Liver (tissue), 8 donors: ENCODE measurements at regions not wholly inside any gene's neighbourhood (a gene's known extent, or its start where the extent isn't known, plus 50 kb on each side); places are given as distances from the start of the nearest gene placed in this dataset.

Source experiments
- DNase-seq: peaks from one replicate; pipeline ENCODE4 v3.0.0-alpha.2; 2017; ENCODE audit warnings: low spot score
- H3K27ac ChIP-seq, 2 donors: one replicate each; pipeline ENCODE4 v1.7.0; 2013; ENCODE audit warnings: inconsistent platforms in 2 of 2, low read length in 2 of 2, control low read depth in 1 of 2, low read depth in 1 of 2, mild to moderate bottlenecking in 1 of 2
- H3K27me3 ChIP-seq, 4 donors: one replicate each; pipeline versions ENCODE4 v1.6.1 to v1.7.0; 2013; ENCODE audit warnings: low read length in 3 of 4, inconsistent platforms in 1 of 4, mild to moderate bottlenecking in 1 of 4, moderate library complexity in 1 of 4; ENCODE audit not compliant: control insufficient read depth in 4 of 4, insufficient read depth in 4 of 4
- H3K36me3 ChIP-seq, 4 donors: one replicate each; pipeline versions ENCODE4 v1.6.1 to v1.7.0; 2013; ENCODE audit warnings: low read length in 3 of 4, mild to moderate bottlenecking in 3 of 4, low read depth in 1 of 4, moderate library complexity in 1 of 4; ENCODE audit not compliant: control insufficient read depth in 4 of 4, insufficient read depth in 3 of 4
- H3K4me1 ChIP-seq, 4 donors: one replicate each; pipeline versions ENCODE4 v1.6.1 to v1.7.0; 2013; ENCODE audit warnings: low read length in 3 of 4, mild to moderate bottlenecking in 3 of 4, moderate library complexity in 1 of 4; ENCODE audit not compliant: control insufficient read depth in 4 of 4, insufficient read depth in 4 of 4
- H3K4me3 ChIP-seq, 3 donors: one replicate each; pipeline versions ENCODE4 v1.6.1 to v1.7.0; 2013; ENCODE audit warnings: low read length in 3 of 3, control low read depth in 1 of 3, low read depth in 1 of 3, mild to moderate bottlenecking in 1 of 3
- H3K9ac ChIP-seq, 2 donors: one replicate each; pipeline ENCODE4 v1.7.0; 2013; ENCODE audit warnings: low read length in 2 of 2, mild to moderate bottlenecking in 2 of 2, moderate library complexity in 2 of 2, control low read depth in 1 of 2, low read depth in 1 of 2
- H3K9me3 ChIP-seq, 4 donors: one replicate each; pipeline versions ENCODE4 v1.6.1 to v1.7.0; 2013; ENCODE audit warnings: low read length in 3 of 4; ENCODE audit not compliant: control insufficient read depth in 4 of 4
- EGR1 ChIP-seq, 2 donors: IDR thresholded peaks; 2 replicates each; pipeline ENCODE4 v1.6.1; 2016 to 2018; ENCODE audit warnings: antibody characterized with exemption in 2 of 2, low read depth in 2 of 2
- FOXA1 ChIP-seq: IDR thresholded peaks from 2 replicates; pipeline ENCODE4 v1.6.1; 2016; ENCODE audit warnings: antibody characterized with exemption
- FOXA2 ChIP-seq: IDR thresholded peaks from 2 replicates; pipeline ENCODE4 v1.6.1; 2016; ENCODE audit warnings: antibody characterized with exemption
- HNF4A ChIP-seq, 2 donors: conservative IDR thresholded peaks; 2 replicates each; pipeline ENCODE4 v1.6.1; 2016; ENCODE audit warnings: antibody characterized with exemption in 2 of 2, mild to moderate bottlenecking in 2 of 2
- JUND ChIP-seq, 2 donors: IDR thresholded peaks; 2 replicates each; pipeline ENCODE4 v1.6.1; 2016; ENCODE audit warnings: antibody characterized with exemption in 2 of 2
- NR2F2 ChIP-seq: IDR thresholded peaks from 2 replicates; pipeline ENCODE4 v1.6.1; 2016; ENCODE audit warnings: antibody characterized with exemption
- RAD21 ChIP-seq, 2 donors: IDR thresholded peaks; 2 replicates each; pipeline ENCODE4 v1.6.1; 2016; ENCODE audit warnings: antibody characterized with exemption in 2 of 2, mild to moderate bottlenecking in 2 of 2
- RXRA ChIP-seq, 2 donors: IDR thresholded peaks; 2 replicates each; pipeline ENCODE4 v1.6.1; 2017 to 2018; ENCODE audit warnings: antibody characterized with exemption in 2 of 2, mild to moderate bottlenecking in 1 of 2
- WGBS: extraction: QIAGEN DNeasy Blood & Tissue Kit; methylation state at CpG from one replicate; pipeline ENCODE4 v1.1.7; 2013; 5-methylcytosine and 5-hydroxymethylcytosine counted together
- TF ChIP-seq, protein P1 (sequence below): IDR thresholded peaks from 2 replicates; pipeline ENCODE4 v1.6.1; 2016; ENCODE audit warnings: antibody characterized with exemption
- TF ChIP-seq, protein P2 (sequence below): fragments of 150-350 bp; IDR thresholded peaks from 2 replicates; pipeline ENCODE4 v1.5.1; 2017; ENCODE audit warnings: improper control_type of control experiment, low read depth, low read length; ENCODE audit not compliant: missing input control
- TF ChIP-seq, protein P3 (sequence below): IDR thresholded peaks from 2 replicates; pipeline ENCODE4 v1.6.1; 2016; ENCODE audit warnings: antibody characterized with exemption
- TF ChIP-seq, protein P4 (sequence below): IDR thresholded peaks from 2 replicates; pipeline ENCODE4 v1.6.1; 2016; ENCODE audit warnings: antibody characterized with exemption
- TF ChIP-seq, protein P5 (sequence below): IDR thresholded peaks from 2 replicates; pipeline ENCODE4 v1.6.1; 2016; ENCODE audit warnings: antibody characterized with exemption, mild to moderate bottlenecking
- donor health status: healthy.
- donor health status: healthy.
- donor health status: healthy.
- donor health status: healthy.
- donor health status: healthy.

- TF ChIP-seq JUND (IDR thresholded peaks at IDR 0.05): no peak
- TF ChIP-seq, protein P1, sequence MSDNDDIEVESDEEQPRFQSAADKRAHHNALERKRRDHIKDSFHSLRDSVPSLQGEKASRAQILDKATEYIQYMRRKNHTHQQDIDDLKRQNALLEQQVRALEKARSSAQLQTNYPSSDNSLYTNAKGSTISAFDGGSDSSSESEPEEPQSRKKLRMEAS: no peak
- TF ChIP-seq, protein P2, sequence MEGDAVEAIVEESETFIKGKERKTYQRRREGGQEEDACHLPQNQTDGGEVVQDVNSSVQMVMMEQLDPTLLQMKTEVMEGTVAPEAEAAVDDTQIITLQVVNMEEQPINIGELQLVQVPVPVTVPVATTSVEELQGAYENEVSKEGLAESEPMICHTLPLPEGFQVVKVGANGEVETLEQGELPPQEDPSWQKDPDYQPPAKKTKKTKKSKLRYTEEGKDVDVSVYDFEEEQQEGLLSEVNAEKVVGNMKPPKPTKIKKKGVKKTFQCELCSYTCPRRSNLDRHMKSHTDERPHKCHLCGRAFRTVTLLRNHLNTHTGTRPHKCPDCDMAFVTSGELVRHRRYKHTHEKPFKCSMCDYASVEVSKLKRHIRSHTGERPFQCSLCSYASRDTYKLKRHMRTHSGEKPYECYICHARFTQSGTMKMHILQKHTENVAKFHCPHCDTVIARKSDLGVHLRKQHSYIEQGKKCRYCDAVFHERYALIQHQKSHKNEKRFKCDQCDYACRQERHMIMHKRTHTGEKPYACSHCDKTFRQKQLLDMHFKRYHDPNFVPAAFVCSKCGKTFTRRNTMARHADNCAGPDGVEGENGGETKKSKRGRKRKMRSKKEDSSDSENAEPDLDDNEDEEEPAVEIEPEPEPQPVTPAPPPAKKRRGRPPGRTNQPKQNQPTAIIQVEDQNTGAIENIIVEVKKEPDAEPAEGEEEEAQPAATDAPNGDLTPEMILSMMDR: no peak
Observed at GRCh38 chr3:31369637-31370379, 162.9 kb upstream of the STT3B start (continued).

DNA sequence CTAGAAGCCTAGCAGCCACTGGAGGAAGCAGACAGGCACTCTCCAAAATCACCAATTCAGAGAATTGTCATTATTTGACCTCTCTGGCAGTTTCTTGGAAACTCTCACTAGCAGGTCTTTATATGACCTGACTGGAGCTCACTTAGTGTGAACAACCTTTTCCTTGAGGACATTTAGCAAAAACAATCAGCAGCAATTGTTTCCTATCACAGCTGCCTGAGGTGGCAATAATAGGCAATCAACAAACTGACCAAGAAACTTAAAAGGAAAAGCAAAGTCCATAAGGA lies 162.4 kb upstream of the STT3B start:
- H3K9me3 ChIP-seq: no peaks in the 10 kb centered on the region

DNA sequence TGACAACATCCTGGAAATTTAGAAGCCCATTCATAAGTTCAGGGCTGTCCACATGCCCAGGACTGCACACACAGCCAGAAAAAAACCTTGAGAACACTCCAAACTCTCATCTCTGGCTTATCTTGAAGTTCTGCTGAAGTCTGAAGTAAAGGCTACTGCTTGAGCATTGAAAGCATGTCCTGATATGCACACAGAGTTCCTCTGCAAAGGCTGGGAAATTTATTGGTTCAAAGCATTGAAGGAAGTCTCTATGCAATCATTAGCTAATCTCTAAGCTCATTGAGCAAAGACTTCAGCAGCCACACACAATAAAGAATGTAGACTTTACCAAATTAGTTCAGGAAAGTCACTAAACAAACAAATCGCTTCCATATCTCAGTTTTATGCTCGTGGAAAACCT lies 162.0 kb upstream of the STT3B start:
- DNase-seq: no peak
- H3K27ac ChIP-seq: no peak overlapping the region
- 67% methylated on average over 2 of the region's 2 CpGs for WGBS
- TF ChIP-seq HNF4A (conservative IDR thresholded peaks at IDR 0.05) (no peak), FOXA1 (no peak), RXRA (IDR thresholded peaks at IDR 0.05) (no peak), NR2F2 (no peak), EGR1 (IDR thresholded peaks at IDR 0.05; ENCODE audit: low read depth in 2 of 2) (no peak)
- TF ChIP-seq, protein P1: no peak
- TF ChIP-seq, protein P2: no peak
- TF ChIP-seq, protein P3, sequence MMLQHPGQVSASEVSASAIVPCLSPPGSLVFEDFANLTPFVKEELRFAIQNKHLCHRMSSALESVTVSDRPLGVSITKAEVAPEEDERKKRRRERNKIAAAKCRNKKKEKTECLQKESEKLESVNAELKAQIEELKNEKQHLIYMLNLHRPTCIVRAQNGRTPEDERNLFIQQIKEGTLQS: no peak

More for the DNA sequence above, 162.4 kb upstream of the STT3B start:
- Histone ChIP-seq H3K27ac (no peak overlapping the region), H3K27me3 (no peaks in the 10 kb centered on the region), H3K4me1 (peaks cover 0 to 2% (median 0%) of the 10 kb centered on the region in 4 donors), H3K9ac (no peak overlapping the region), H3K36me3 (no peaks in the 10 kb centered on the region), H3K4me3 (no peak overlapping the region)
- DNase-seq: no peak
- TF ChIP-seq, protein P4, sequence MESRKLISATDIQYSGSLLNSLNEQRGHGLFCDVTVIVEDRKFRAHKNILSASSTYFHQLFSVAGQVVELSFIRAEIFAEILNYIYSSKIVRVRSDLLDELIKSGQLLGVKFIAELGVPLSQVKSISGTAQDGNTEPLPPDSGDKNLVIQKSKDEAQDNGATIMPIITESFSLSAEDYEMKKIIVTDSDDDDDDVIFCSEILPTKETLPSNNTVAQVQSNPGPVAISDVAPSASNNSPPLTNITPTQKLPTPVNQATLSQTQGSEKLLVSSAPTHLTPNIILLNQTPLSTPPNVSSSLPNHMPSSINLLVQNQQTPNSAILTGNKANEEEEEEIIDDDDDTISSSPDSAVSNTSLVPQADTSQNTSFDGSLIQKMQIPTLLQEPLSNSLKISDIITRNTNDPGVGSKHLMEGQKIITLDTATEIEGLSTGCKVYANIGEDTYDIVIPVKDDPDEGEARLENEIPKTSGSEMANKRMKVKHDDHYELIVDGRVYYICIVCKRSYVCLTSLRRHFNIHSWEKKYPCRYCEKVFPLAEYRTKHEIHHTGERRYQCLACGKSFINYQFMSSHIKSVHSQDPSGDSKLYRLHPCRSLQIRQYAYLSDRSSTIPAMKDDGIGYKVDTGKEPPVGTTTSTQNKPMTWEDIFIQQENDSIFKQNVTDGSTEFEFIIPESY: no peak
- TF ChIP-seq FOXA2: no peak
- no peak for TF ChIP-seq EGR1 (IDR thresholded peaks at IDR 0.05; ENCODE audit: low read depth in 2 of 2)
- TF ChIP-seq, protein P5, sequence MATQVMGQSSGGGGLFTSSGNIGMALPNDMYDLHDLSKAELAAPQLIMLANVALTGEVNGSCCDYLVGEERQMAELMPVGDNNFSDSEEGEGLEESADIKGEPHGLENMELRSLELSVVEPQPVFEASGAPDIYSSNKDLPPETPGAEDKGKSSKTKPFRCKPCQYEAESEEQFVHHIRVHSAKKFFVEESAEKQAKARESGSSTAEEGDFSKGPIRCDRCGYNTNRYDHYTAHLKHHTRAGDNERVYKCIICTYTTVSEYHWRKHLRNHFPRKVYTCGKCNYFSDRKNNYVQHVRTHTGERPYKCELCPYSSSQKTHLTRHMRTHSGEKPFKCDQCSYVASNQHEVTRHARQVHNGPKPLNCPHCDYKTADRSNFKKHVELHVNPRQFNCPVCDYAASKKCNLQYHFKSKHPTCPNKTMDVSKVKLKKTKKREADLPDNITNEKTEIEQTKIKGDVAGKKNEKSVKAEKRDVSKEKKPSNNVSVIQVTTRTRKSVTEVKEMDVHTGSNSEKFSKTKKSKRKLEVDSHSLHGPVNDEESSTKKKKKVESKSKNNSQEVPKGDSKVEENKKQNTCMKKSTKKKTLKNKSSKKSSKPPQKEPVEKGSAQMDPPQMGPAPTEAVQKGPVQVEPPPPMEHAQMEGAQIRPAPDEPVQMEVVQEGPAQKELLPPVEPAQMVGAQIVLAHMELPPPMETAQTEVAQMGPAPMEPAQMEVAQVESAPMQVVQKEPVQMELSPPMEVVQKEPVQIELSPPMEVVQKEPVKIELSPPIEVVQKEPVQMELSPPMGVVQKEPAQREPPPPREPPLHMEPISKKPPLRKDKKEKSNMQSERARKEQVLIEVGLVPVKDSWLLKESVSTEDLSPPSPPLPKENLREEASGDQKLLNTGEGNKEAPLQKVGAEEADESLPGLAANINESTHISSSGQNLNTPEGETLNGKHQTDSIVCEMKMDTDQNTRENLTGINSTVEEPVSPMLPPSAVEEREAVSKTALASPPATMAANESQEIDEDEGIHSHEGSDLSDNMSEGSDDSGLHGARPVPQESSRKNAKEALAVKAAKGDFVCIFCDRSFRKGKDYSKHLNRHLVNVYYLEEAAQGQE: no peak
- TF ChIP-seq RAD21 (IDR thresholded peaks at IDR 0.05): no peak
- TF ChIP-seq NR2F2: no peak

More for the DNA sequence above, 162.0 kb upstream of the STT3B start:
- Histone ChIP-seq H3K36me3 (no peaks in the 10 kb centered on the region), H3K4me1 (peaks cover 0 to 2% (median 0%) of the 10 kb centered on the region in 4 donors), H3K27me3 (no peaks in the 10 kb centered on the region), H3K4me3 (no peak overlapping the region), H3K9ac (no peak overlapping the region), H3K9me3 (no peaks in the 10 kb centered on the region)
